ENCODE measurements at regions not wholly inside any gene's neighbourhood (a gene's known extent, or its start where the extent isn't known, plus 50 kb on each side); places are given as distances from the start of the nearest gene placed in this dataset.

GRCh38 chr4:115920637-115921036 lies 807.2 kb upstream of the NDST4 start:
- H3K27ac Mint-ChIP-seq (ENCODE audit: unreplicated experiment): no peak overlapping the region
- H3K36me3 Mint-ChIP-seq (ENCODE audit: insufficient read depth, unreplicated experiment): no peaks in the 10 kb centered on the region
- intact Hi-C loops (cut with micrococcal nuclease; ENCODE audit: unreplicated experiment): no loop called here
- POLR2A ChIA-PET: no interaction called here
- no peaks in the 10 kb centered on the region for H3K9me3 Mint-ChIP-seq (ENCODE audit: unreplicated experiment)
- Histone ChIP-seq H3K4me1 (no peaks in the 10 kb centered on the region), H3K27me3 (replicated peaks; ENCODE audit: control insufficient read depth, insufficient read depth, low read length) (no peaks in the 10 kb centered on the region), H3K9me3 (no peaks in the 10 kb centered on the region), H3K36me3 (ENCODE audit: control insufficient read depth, insufficient read depth, low read length) (no peaks in the 10 kb centered on the region), H3K4me3 (ENCODE audit: low read depth, low read length) (no peak overlapping the region)
- H3K27me3 Mint-ChIP-seq (ENCODE audit: insufficient read depth, unreplicated experiment): peaks cover 3% of the 10 kb centered on the region
- no TSS peak for BruUV-seq (replicated peaks)
- CTCF ChIA-PET: no interaction called here
- no peak for DNase-seq
- no peak for TF ChIP-seq CTCF (IDR thresholded peaks at IDR 0.05; ENCODE audit: insufficient read depth in 1 of 2, low read depth in 1 of 2, low read length in 1 of 2, severe bottlenecking in 1 of 2, unreplicated experiment in 1 of 2)
- no peak overlapping the region for H3K4me3 Mint-ChIP-seq (ENCODE audit: unreplicated experiment)
- H3K4me1 Mint-ChIP-seq (ENCODE audit: low read depth, unreplicated experiment): no peaks in the 10 kb centered on the region

- no peaks in the 10 kb centered on the region for H3K27me3 ChIP-seq (replicated peaks; ENCODE audit: control insufficient read depth, insufficient read depth, low read length)
- Mint-ChIP-seq H3K4me1 (ENCODE audit: low read depth, unreplicated experiment) (no peaks in the 10 kb centered on the region), H3K4me3 (ENCODE audit: unreplicated experiment) (no peak overlapping the region), H3K36me3 (ENCODE audit: insufficient read depth, unreplicated experiment) (no peaks in the 10 kb centered on the region), H3K27me3 (ENCODE audit: insufficient read depth, unreplicated experiment) (peaks cover 3% of the 10 kb centered on the region), H3K27ac (ENCODE audit: unreplicated experiment) (no peak overlapping the region), H3K9me3 (ENCODE audit: unreplicated experiment) (no peaks in the 10 kb centered on the region)
- TF ChIP-seq CTCF (IDR thresholded peaks at IDR 0.05; ENCODE audit: insufficient read depth in 1 of 2, low read depth in 1 of 2, low read length in 1 of 2, severe bottlenecking in 1 of 2, unreplicated experiment in 1 of 2): no peak
- no peak for DNase-seq
- intact Hi-C loops (cut with micrococcal nuclease; ENCODE audit: unreplicated experiment): no loop called here
- no TSS peak for BruUV-seq (replicated peaks)
- H3K36me3 ChIP-seq (ENCODE audit: control insufficient read depth, insufficient read depth, low read length): no peaks in the 10 kb centered on the region
- H3K4me1 ChIP-seq: no peaks in the 10 kb centered on the region
- H3K4me3 ChIP-seq (ENCODE audit: low read depth, low read length): no peak overlapping the region
- no peaks in the 10 kb centered on the region for H3K9me3 ChIP-seq
- CTCF ChIA-PET: no interaction called here
- POLR2A ChIA-PET: no interaction called here
Measured at GRCh38 chr4:115918149-115918548, 804.7 kb upstream of the NDST4 start.

GRCh38 chr4:115906428-115906827 lies 793.0 kb upstream of the NDST4 start:
- ChIA-PET CTCF (no interaction called here), POLR2A (no interaction called here)
- H3K27me3 ChIP-seq (replicated peaks; ENCODE audit: control insufficient read depth, insufficient read depth, low read length): no peaks in the 10 kb centered on the region
- no peaks in the 10 kb centered on the region for H3K9me3 Mint-ChIP-seq (ENCODE audit: unreplicated experiment)
- H3K36me3 ChIP-seq (ENCODE audit: control insufficient read depth, insufficient read depth, low read length): no peaks in the 10 kb centered on the region
- H3K9me3 ChIP-seq: no peaks in the 10 kb centered on the region
- no peaks in the 10 kb centered on the region for H3K4me1 ChIP-seq
- H3K4me3 Mint-ChIP-seq (ENCODE audit: unreplicated experiment): no peak overlapping the region
- H3K27me3 Mint-ChIP-seq (ENCODE audit: insufficient read depth, unreplicated experiment): no peaks in the 10 kb centered on the region
- intact Hi-C loops (cut with micrococcal nuclease; ENCODE audit: unreplicated experiment): no loop called here
- H3K27ac Mint-ChIP-seq (ENCODE audit: unreplicated experiment): no peak overlapping the region
- H3K36me3 Mint-ChIP-seq (ENCODE audit: insufficient read depth, unreplicated experiment): no peaks in the 10 kb centered on the region
- no peak for DNase-seq
- TF ChIP-seq CTCF (IDR thresholded peaks at IDR 0.05; ENCODE audit: insufficient read depth in 1 of 2, low read depth in 1 of 2, low read length in 1 of 2, severe bottlenecking in 1 of 2, unreplicated experiment in 1 of 2): no peak
- no TSS peak for BruUV-seq (replicated peaks)
- H3K4me1 Mint-ChIP-seq (ENCODE audit: low read depth, unreplicated experiment): no peaks in the 10 kb centered on the region
- H3K4me3 ChIP-seq (ENCODE audit: low read depth, low read length): no peak overlapping the region
